ENCODE measurements at regions not wholly inside any gene's neighbourhood (a gene's known extent, or its start where the extent isn't known, plus 50 kb on each side); places are given as distances from the start of the nearest gene placed in this dataset.

GRCh38 chr18:59065684-59066083 is 74.0 kb upstream of the SEC11C start:
- DNase-seq (ENCODE audit: low read depth), result no peak
- TF ChIP-seq CTCF (conservative IDR thresholded peaks at IDR 0.05; ENCODE audit: low read depth, low read length), result no peak
- H3K4me3 ChIP-seq (ENCODE audit: low read depth, low read length), result no peak overlapping the region

GRCh38 chr18:59067873-59068272 is 71.8 kb upstream of the SEC11C start:
- no peak for DNase-seq (ENCODE audit: low read depth)
- peak; percentile 72 for TF ChIP-seq CTCF (conservative IDR thresholded peaks at IDR 0.05; ENCODE audit: low read depth, low read length)

GRCh38 chr18:59068276-59069071 is 71.2 kb upstream of the SEC11C start:
- TF ChIP-seq CTCF (conservative IDR thresholded peaks at IDR 0.05; ENCODE audit: low read depth, low read length), result no peak
- no peak for DNase-seq (ENCODE audit: low read depth)

More at GRCh38 chr18:59067873-59068272, 71.8 kb upstream of the SEC11C start:
- H3K4me3 ChIP-seq (ENCODE audit: low read depth, low read length), result no peak overlapping the region

GRCh38 chr18:59070181-59070912 is 69.3 kb upstream of the SEC11C start:
- TF ChIP-seq CTCF (conservative IDR thresholded peaks at IDR 0.05; ENCODE audit: low read depth, low read length), result peak; percentile 93
- no peak overlapping the region for H3K4me3 ChIP-seq (ENCODE audit: low read depth, low read length)
- no peak for DNase-seq (ENCODE audit: low read depth)

More at GRCh38 chr18:59068276-59069071, 71.2 kb upstream of the SEC11C start:
- H3K4me3 ChIP-seq (ENCODE audit: low read depth, low read length), result no peak overlapping the region

GRCh38 chr18:59072727-59073421 is 66.8 kb upstream of the SEC11C start:
- H3K4me3 ChIP-seq (ENCODE audit: low read depth, low read length), result no peak overlapping the region
- DNase-seq (ENCODE audit: low read depth), result no peak
- TF ChIP-seq CTCF (conservative IDR thresholded peaks at IDR 0.05; ENCODE audit: low read depth, low read length), result no peak

GRCh38 chr18:59075923-59076322 is 63.8 kb upstream of the SEC11C start:
- no peak for TF ChIP-seq CTCF (conservative IDR thresholded peaks at IDR 0.05; ENCODE audit: low read depth, low read length)
- H3K4me3 ChIP-seq (ENCODE audit: low read depth, low read length), result no peak overlapping the region
- DNase-seq (ENCODE audit: low read depth), result no peak
